HG03460 (cell line): ENCODE measurements at regions not wholly inside any gene's neighbourhood (a gene's known extent, or its start where the extent isn't known, plus 50 kb on each side); places are given as distances from the start of the nearest gene placed in this dataset.

Experiments
- ATAC-seq: cut with Tn5 transposase; IDR thresholded peaks from one replicate; pipeline ENCODE4 v1.9.1; 2021; ENCODE audit not compliant: unreplicated experiment

GRCh38 chr18:47758000-47758399 is 172.5 kb downstream of the SMAD2 start:
- no peak for ATAC-seq

- no peak for ATAC-seq
These were observed 174.0 kb downstream of the SMAD2 start for GRCh38 chr18:47756364-47757016.

- no peak for ATAC-seq
These were observed 175.4 kb downstream of the SMAD2 start for GRCh38 chr18:47755102-47755456.

- ATAC-seq = no peak
These were observed 176.0 kb downstream of the SMAD2 start for GRCh38 chr18:47754311-47755101.

GRCh38 chr18:47752796-47753645 is 177.4 kb downstream of the SMAD2 start:
- ATAC-seq = no peak

- no peak for ATAC-seq
These were observed 179.5 kb downstream of the SMAD2 start for GRCh38 chr18:47750889-47751423.

GRCh38 chr18:47749600-47749973 is 180.9 kb downstream of the SMAD2 start:
- no peak for ATAC-seq

GRCh38 chr18:47748847-47749599 is 181.4 kb downstream of the SMAD2 start:
- ATAC-seq = peak; percentile 87

GRCh38 chr18:47748093-47748796 is 182.2 kb downstream of the SMAD2 start:
- no peak for ATAC-seq

- ATAC-seq = no peak
These were observed 183.1 kb downstream of the SMAD2 start for GRCh38 chr18:47747260-47747795.

GRCh38 chr18:47746615-47747014 is 183.8 kb downstream of the SMAD2 start:
- no peak for ATAC-seq

GRCh38 chr18:47745227-47745626 is 185.2 kb downstream of the SMAD2 start:
- no peak for ATAC-seq

- no peak for ATAC-seq
These were observed 192.5 kb downstream of the SMAD2 start for GRCh38 chr18:47737956-47738355.

- no peak for ATAC-seq
These were observed 193.1 kb downstream of the SMAD2 start for GRCh38 chr18:47737198-47737830.

- no peak for ATAC-seq
These were observed 193.9 kb downstream of the SMAD2 start for GRCh38 chr18:47736376-47737140.

- no peak for ATAC-seq
These were observed 195.3 kb downstream of the SMAD2 start for GRCh38 chr18:47735041-47735702.

- no peak for ATAC-seq
These were observed 199.2 kb downstream of the SMAD2 start for GRCh38 chr18:47731276-47731675.

- no peak for ATAC-seq
These were observed 199.7 kb downstream of the SMAD2 start for GRCh38 chr18:47730795-47731194.
